ENCODE measurements at regions not wholly inside any gene's neighbourhood (a gene's known extent, or its start where the extent isn't known, plus 50 kb on each side); places are given as distances from the start of the nearest gene placed in this dataset.
"Not testable (repeated sequence)": the region's sequence is repeated elsewhere in the genome, so short reads cannot be mapped to it uniquely, and the experiment has no call there.

DNA sequence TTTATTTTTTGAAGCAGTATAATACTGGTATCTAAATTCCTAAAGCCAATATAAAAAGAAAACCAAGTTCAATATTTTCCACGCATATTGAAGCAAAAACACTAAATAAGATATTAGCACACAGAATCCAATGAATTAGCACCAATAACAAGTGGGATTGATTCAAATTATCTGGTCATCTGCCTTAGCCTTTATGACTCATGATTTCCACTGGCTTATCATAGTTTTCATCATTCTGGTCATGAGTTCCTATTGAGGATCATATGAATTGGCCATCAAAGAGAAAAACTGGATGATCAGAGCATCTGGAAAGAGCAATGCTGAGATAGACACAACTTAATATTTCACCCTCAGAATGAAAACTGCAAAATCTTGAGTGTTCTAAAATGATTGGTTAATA, 809.9 kb downstream of the MCTP2 start:
- TF ChIP-seq POLR2AphosphoS5 (IDR thresholded peaks at IDR 0.05) (no peak), EP300 (IDR thresholded peaks at IDR 0.05) (no peak), POLR2A (IDR thresholded peaks at IDR 0.05) (no peak)
- TF ChIP-seq, protein P1, sequence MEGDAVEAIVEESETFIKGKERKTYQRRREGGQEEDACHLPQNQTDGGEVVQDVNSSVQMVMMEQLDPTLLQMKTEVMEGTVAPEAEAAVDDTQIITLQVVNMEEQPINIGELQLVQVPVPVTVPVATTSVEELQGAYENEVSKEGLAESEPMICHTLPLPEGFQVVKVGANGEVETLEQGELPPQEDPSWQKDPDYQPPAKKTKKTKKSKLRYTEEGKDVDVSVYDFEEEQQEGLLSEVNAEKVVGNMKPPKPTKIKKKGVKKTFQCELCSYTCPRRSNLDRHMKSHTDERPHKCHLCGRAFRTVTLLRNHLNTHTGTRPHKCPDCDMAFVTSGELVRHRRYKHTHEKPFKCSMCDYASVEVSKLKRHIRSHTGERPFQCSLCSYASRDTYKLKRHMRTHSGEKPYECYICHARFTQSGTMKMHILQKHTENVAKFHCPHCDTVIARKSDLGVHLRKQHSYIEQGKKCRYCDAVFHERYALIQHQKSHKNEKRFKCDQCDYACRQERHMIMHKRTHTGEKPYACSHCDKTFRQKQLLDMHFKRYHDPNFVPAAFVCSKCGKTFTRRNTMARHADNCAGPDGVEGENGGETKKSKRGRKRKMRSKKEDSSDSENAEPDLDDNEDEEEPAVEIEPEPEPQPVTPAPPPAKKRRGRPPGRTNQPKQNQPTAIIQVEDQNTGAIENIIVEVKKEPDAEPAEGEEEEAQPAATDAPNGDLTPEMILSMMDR (IDR thresholded peaks at IDR 0.05), result no peak
- H3K36me3 ChIP-seq, result no peaks in the 10 kb centered on the region
- 85% methylated on average over 1 of the region's 1 CpG for WGBS
- no peak overlapping the region for H3K4me3 ChIP-seq
- no peaks in the 10 kb centered on the region for H3K9me3 ChIP-seq
- DNase-seq (ENCODE audit: low spot score in 2 of 2), result no peak
- H3K4me1 ChIP-seq, result no peaks in the 10 kb centered on the region
- H3K27me3 ChIP-seq, result no peaks in the 10 kb centered on the region
- no peak overlapping the region for H3K27ac ChIP-seq

GRCh38 chr15:95043236-95043932, 812.0 kb downstream of the MCTP2 start:
- not testable (repeated sequence) for H3K4me1 ChIP-seq; DNase-seq (ENCODE audit: low spot score in 2 of 2); H3K36me3 ChIP-seq; H3K27ac ChIP-seq; H3K27me3 ChIP-seq; H3K4me3 ChIP-seq; H3K9me3 ChIP-seq
- 90% methylated on average over 9 of the region's 9 CpGs for WGBS

DNA sequence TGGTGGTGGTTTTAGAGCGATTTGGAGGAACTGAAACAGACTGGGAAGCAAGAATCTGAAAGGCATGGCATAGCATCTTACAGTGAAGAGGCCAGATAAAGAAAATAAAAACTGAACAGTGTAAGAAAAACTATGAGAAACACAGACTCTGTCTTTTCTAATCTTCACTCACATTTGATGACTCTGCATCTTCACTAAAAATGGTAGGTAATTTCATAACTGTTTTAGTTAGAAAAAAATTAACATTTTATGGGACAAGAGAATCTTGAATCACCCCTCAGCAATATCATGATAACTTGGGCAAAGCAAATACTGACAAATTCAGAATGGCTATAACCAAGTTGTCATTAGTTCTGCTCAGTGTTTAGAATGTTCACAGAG, 812.6 kb downstream of the MCTP2 start:
- Histone ChIP-seq H3K9me3 (no peaks in the 10 kb centered on the region), H3K27me3 (no peaks in the 10 kb centered on the region)

DNA sequence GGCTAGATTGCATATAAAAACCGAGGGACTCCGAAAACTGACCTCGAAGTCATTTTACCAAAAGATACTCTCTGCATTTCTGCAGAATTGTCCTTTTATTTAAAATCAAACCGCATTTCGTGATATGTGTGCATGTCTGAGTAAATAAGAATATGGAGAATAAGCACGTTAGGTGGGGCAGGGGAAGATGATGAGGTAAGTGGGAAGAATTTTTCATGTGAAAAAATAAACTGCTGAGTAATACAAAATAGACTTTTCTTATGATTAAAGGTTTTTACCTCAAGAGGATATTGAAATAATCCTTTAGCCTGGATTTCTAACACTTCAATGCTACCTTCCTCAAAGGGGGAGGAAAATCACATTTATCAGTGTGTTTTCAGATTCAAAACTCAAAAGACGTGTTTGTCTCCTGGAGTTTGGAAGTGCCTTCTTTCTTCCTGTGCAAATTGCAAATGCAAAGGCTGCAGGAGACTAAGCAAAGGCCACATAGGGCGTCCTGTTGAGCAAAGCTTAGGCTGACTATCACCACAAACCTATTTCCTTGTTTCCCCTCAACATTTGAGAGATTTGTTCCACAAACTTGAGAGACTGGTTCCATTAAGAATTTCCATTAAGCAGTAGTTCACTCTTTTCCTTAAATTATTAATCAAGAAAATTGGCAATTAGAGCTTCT, 813.5 kb downstream of the MCTP2 start:
- H3K4me3 ChIP-seq, result no peak overlapping the region
- H3K4me1 ChIP-seq, result no peaks in the 10 kb centered on the region
- H3K27ac ChIP-seq, result no peak overlapping the region
- H3K36me3 ChIP-seq, result no peaks in the 10 kb centered on the region
- TF ChIP-seq POLR2A (IDR thresholded peaks at IDR 0.05), result no peak
- TF ChIP-seq, protein P1 (IDR thresholded peaks at IDR 0.05), result no peak
- no peak for TF ChIP-seq EP300 (IDR thresholded peaks at IDR 0.05)
- no peak for TF ChIP-seq POLR2AphosphoS5 (IDR thresholded peaks at IDR 0.05)
- WGBS, result 76% methylated on average over 8 of the region's 8 CpGs
- H3K9me3 ChIP-seq, result no peaks in the 10 kb centered on the region
- DNase-seq (ENCODE audit: low spot score in 2 of 2), result no peak
- no peaks in the 10 kb centered on the region for H3K27me3 ChIP-seq

More for the DNA sequence above, 812.6 kb downstream of the MCTP2 start:
- DNase-seq (ENCODE audit: low spot score in 2 of 2), result no peak
- Histone ChIP-seq H3K4me1 (no peaks in the 10 kb centered on the region), H3K36me3 (no peaks in the 10 kb centered on the region), H3K27ac (no peak overlapping the region), H3K4me3 (no peak overlapping the region)
- 47% methylated on average over 1 of the region's 1 CpG for WGBS
- TF ChIP-seq, protein P1 (IDR thresholded peaks at IDR 0.05), result no peak
- TF ChIP-seq EP300 (IDR thresholded peaks at IDR 0.05), result no peak
- no peak for TF ChIP-seq POLR2A (IDR thresholded peaks at IDR 0.05)
- TF ChIP-seq POLR2AphosphoS5 (IDR thresholded peaks at IDR 0.05), result no peak

DNA sequence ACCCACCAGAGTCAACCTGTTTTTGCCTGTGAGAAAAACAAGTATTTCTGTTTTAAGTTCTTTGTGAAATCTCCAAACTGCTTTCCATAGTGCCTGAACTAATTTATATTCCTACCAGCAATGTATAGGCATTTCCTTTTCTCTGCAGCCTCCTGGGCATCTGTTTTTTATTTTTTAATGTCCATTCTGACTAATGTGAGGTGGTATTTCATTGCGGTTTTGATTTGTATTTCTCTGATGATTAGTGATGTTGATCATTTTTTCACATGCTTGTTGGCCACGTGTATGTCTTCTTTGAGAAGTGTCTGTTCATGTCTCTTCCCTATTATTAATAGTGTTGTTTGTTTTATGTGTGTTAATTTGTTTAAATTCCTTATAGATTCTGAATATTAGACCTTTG, 820.5 kb downstream of the MCTP2 start:
- Histone ChIP-seq H3K36me3 (no peaks in the 10 kb centered on the region), H3K27ac (no peak overlapping the region), H3K9me3 (no peaks in the 10 kb centered on the region), H3K27me3 (no peaks in the 10 kb centered on the region), H3K4me3 (no peak overlapping the region), H3K4me1 (no peaks in the 10 kb centered on the region)
- no peak for DNase-seq (ENCODE audit: low spot score in 2 of 2)
- TF ChIP-seq POLR2A (IDR thresholded peaks at IDR 0.05) (no peak), EP300 (IDR thresholded peaks at IDR 0.05) (no peak), POLR2AphosphoS5 (IDR thresholded peaks at IDR 0.05) (no peak)
- TF ChIP-seq, protein P1 (IDR thresholded peaks at IDR 0.05), result no peak
- WGBS, result 57% methylated on average over 2 of the region's 2 CpGs

Measured in suprapubic skin (tissue), 4 donors.